ENCODE measurements at regions not wholly inside any gene's neighbourhood (a gene's known extent, or its start where the extent isn't known, plus 50 kb on each side); places are given as distances from the start of the nearest gene placed in this dataset.

DNA sequence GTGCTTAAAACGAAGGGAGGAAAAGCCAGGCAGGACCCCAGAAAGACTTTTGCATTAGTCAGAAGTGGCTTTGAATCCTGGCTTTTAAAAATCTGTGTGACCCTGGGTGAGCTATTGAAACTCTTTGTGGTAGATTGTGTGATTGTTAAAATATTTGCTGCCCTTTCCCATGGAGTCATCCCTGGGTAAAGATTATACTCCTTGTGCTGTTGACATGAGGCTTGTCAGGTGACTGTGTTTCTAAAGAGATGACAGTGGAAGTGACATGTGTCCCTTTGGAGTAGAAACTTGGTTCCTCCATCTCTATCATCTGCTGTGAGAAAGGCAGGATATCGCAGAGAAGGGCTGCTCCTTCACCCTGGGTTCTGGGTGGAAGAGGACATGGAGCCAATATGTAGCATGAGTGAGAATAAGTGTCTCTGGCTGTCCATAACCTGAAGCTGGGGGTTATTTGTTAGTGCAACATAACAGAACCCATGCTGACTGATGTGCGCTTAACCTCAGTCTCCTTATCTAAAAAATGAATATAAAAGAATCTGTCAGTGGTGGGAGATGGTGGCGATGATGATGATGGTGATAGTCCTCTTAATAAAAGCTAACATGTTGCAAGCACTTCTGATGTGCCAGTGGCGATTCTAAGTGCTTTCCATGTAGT, 187.6 kb downstream of the RHOU start (continued):
- TF ChIP-seq GZF1 (CRISPR knock-in tag; IDR thresholded peaks at IDR 0.05) (no peak), TAF15 (IDR thresholded peaks at IDR 0.05; ENCODE audit: low read depth, low read length, poor library complexity, severe bottlenecking) (no peak), FOXK1 (CRISPR knock-in tag; IDR thresholded peaks at IDR 0.05; ENCODE audit: borderline replicate concordance, low read depth) (no peak; the same call in 1 of the 2 replicates), GTF3A (CRISPR knock-in tag; conservative IDR thresholded peaks at IDR 0.05) (no peak), EP300 (IDR thresholded peaks at IDR 0.05; ENCODE audit: low read depth in 2 of 2, low read length in 2 of 2) (peak in 1 of 2 experiments; percentile 22; a peak in 1 of 4 replicates), EP300 (CRISPR knock-in tag; IDR thresholded peaks at IDR 0.05; ENCODE audit: borderline replicate concordance) (no peak), ZSCAN30 (CRISPR knock-in tag; IDR thresholded peaks at IDR 0.05) (no peak), HOXA3 (CRISPR knock-in tag; IDR thresholded peaks at IDR 0.05) (no peak), ZFYVE20 (CRISPR knock-in tag; IDR thresholded peaks at IDR 0.05; ENCODE audit: borderline replicate concordance, low read depth) (no peak), FOXK2 (IDR thresholded peaks at IDR 0.05) (no peak), ZNF598 (CRISPR knock-in tag; IDR thresholded peaks at IDR 0.05; ENCODE audit: borderline replicate concordance) (no peak), FOXM1 (CRISPR knock-in tag; IDR thresholded peaks at IDR 0.05) (no peak), HMG20A (CRISPR knock-in tag; IDR thresholded peaks at IDR 0.05; ENCODE audit: borderline replicate concordance) (no peak; the same call in 1 of the 2 replicates), STAT5B (CRISPR knock-in tag; IDR thresholded peaks at IDR 0.05) (no peak), MXI1 (IDR thresholded peaks at IDR 0.05; ENCODE audit: borderline replicate concordance, low read depth, low read length) (no peak), CENPBD1 (CRISPR knock-in tag; IDR thresholded peaks at IDR 0.05; ENCODE audit: borderline replicate concordance, low read depth) (no peak), PLRG1 (conservative IDR thresholded peaks at IDR 0.05) (no peak), ZBTB1 (CRISPR knock-in tag; IDR thresholded peaks at IDR 0.05; ENCODE audit: borderline replicate concordance) (no peak), HDAC2 (CRISPR knock-in tag; IDR thresholded peaks at IDR 0.05) (peak; percentile 17; the same call in 1 of the 2 replicates), YY1 (IDR thresholded peaks at IDR 0.05; ENCODE audit: insufficient read depth, insufficient replicate concordance, low read depth, low read length) (no peak), SOX13 (IDR thresholded peaks at IDR 0.05) (no peak), SOX13 (CRISPR knock-in tag; conservative IDR thresholded peaks at IDR 0.05 in 1 of 2, IDR thresholded peaks at IDR 0.05 in 1 of 2) (peak in 1 of 2 experiments; percentile 49; a peak in 1 of 4 replicates), DNMT1 (CRISPR knock-in tag; IDR thresholded peaks at IDR 0.05) (no peak), ATF1 (CRISPR knock-in tag; IDR thresholded peaks at IDR 0.05) (no peak), SMAD3 (CRISPR knock-in tag; IDR thresholded peaks at IDR 0.05) (no peak), ZNF644 (CRISPR knock-in tag; IDR thresholded peaks at IDR 0.05; ENCODE audit: low read depth) (no peak), SAP130 (CRISPR knock-in tag; IDR thresholded peaks at IDR 0.05; ENCODE audit: low read depth) (peak; percentile 23; the same call in 1 of the 2 replicates), ZNF772 (CRISPR knock-in tag; IDR thresholded peaks at IDR 0.05) (no peak), ATF5 (CRISPR knock-in tag; IDR thresholded peaks at IDR 0.05; ENCODE audit: low read depth) (no peak), RARA (CRISPR knock-in tag; IDR thresholded peaks at IDR 0.05) (peak; percentile 60), ETV6 (CRISPR knock-in tag; conservative IDR thresholded peaks at IDR 0.05) (no peak), ZNF282 (IDR thresholded peaks at IDR 0.05; ENCODE audit: partially characterized antibody) (no peak), MIER3 (CRISPR knock-in tag; IDR thresholded peaks at IDR 0.05; ENCODE audit: borderline replicate concordance) (no peak), ZNF577 (CRISPR knock-in tag; IDR thresholded peaks at IDR 0.05; ENCODE audit: borderline replicate concordance, low read depth) (no peak), ZFP90 (CRISPR knock-in tag; IDR thresholded peaks at IDR 0.05; ENCODE audit: borderline replicate concordance) (no peak)

All from HepG2 (cell line).